Stimulated activated CD4-positive, alpha-beta T cell treated with anti-CD3 and anti-CD28 coated beads, Interleukin-1b, Interleukin-23, amount 100 ng/mL, for 1 hour (primary cell): ENCODE measurements at regions not wholly inside any gene's neighbourhood (a gene's known extent, or its start where the extent isn't known, plus 50 kb on each side); places are given as distances from the start of the nearest gene placed in this dataset.
"Not testable (repeated sequence)": the region's sequence is repeated elsewhere in the genome, so short reads cannot be mapped to it uniquely, and the experiment has no call there.

Experiments used
- DNase-seq, 2 donors: peaks; one replicate each; pipeline ENCODE4 v3.0.0-alpha.2; 2020; ENCODE audit warnings: low read depth in 2 of 2

DNA sequence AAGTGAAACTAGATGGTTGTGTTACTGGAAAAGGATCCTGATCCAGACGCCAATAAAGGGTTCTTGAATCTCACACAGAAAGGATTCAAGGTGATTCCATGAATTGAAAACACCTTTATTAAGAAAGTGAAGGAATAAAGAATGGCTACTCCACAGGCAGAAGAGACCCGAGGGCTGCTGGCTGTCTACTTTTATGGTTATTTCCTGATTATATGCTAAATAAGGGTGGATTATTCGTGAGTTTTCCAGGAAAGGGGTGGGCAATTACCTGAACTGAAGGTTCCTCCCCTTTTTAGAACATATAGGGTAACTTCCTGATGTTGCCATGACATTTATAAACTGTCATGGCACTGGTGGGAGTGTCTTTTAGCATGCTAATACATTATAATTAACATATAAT, 50.9 kb upstream of the WARS2 start:
- DNase-seq, result no peak

DNA sequence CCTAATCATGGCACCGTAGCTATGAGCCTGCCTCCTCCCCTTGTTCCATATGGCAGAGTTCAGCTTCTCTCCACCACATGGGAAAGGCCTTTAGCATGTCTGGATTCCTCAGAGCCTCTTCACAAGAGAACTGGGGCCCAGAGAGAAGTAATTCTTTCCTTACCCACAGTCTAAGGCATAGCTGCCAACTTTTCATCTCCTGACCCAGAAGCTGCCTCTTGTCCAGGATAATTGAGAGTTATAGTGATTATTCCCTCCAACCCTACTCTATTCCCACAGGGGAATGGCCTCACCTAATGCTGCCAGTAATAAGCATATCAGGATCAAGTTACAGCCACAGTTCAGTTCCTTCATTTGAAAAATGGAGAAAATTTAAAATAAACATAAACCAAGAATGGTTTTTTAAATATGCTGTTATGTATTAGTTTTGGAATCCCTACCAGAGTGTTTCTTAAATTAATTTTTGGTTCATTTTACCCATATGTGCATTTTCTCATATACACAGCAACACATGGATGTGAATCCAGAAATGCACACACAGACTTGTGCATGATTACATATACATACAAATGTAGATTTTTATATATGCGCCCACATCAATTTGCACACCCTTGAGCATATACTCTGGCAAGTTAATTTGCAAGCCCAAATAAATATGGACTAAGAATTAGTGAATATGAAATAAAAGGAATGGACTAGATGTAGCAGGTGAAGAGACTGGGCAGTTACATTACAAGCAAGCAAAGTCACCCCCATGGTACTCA, 63.9 kb upstream of the WARS2 start:
- no peak for DNase-seq

DNA sequence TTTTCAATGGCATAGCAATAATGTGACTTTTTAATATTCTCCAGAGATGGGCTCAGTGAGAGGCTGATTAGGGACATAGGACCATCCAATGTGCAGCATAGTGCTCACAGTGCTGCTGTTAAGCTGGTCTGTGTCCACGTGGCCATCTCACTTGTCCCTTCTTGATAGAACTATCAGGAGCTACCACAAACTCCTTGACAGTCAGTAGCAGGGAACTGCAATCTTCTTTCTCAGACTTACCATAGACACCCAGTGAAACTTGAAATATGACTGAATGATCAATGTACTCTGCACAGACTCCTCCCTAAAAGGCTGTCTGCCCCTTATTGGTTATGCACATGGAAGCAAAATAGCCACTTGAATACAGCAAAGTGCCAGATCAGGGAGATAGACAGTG, 64.5 kb upstream of the WARS2 start:
- DNase-seq, result no peak

DNA sequence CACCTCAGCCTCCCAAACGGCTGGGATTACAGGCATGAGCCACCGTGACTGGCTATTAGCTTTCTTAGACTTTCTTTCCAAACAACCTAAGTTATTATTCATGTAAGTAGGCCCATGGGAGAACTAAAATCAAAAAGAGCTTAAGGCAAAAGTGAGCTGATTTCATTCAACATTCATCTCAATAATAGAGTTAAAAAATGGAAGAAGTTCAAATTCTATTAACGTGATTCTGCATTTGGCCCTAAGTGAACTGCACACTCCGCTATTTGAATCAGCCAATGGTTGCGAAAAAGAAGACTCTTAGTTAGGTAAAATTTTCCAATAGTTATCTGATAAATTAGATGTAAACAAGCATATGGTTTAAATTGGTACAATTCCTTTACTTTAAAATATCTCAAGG, 68.6 kb upstream of the WARS2 start:
- DNase-seq, result no peak

DNA sequence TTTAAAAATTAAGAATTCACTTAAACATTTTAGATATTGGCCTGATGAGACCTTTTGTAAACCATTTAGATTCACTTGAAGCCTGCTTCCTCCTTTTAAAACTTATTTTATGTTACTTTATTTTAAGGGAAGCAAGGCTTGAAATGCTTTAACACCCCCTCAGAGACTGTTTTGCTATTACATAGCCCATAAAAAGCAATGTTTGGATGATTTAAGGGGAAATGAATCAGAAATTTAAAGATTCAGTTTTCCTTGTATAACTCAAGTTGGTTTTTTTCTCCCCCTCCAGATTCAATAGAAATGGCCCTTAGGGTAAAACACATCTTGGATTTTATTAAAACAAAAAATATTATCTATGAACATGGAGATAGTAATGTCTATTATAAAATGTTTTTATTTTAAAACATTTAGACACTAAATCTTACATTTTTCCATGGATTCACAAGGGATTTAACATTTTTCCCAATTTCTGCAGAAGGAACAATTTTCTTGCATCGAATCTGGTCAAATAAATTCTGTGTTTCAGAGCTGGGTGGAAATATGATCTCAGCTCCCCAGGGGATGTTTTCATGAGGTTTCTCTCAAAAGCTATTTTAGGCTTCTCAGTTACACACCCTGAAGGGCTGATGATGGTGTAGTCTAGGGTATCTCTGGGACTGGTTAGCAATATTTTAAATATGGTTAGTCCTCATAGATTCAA, 69.3 kb upstream of the WARS2 start:
- no peak for DNase-seq

- DNase-seq, result no peak
Measured at GRCh38 chr1:119210296-119210649, 69.8 kb upstream of the WARS2 start.

- DNase-seq, result not testable (repeated sequence)
Measured at GRCh38 chr1:119213213-119213612, 72.8 kb upstream of the WARS2 start.

DNA sequence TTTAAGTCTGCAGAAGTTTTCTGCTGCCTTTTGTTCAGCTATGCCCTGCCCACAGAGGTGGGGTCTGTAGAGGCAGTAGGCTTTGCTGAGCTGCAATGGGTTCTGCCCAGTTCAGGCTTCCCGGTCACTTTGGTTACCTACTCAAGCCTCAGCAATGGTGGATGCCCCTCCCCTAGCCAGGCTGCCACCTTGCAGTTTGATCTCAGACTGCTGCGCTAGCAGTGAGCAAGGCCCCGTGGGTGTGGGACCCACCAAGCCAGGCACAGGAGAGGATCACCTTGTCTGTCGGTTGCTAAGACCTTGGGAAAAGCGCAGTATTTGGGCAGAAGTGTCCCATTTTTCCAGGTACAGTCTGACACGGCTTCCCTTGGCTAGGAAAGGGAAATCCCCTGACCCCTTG, 74.5 kb upstream of the WARS2 start:
- not testable (repeated sequence) for DNase-seq

- no peak for DNase-seq
Measured at GRCh38 chr1:119217309-119217828, 76.9 kb upstream of the WARS2 start.

DNA sequence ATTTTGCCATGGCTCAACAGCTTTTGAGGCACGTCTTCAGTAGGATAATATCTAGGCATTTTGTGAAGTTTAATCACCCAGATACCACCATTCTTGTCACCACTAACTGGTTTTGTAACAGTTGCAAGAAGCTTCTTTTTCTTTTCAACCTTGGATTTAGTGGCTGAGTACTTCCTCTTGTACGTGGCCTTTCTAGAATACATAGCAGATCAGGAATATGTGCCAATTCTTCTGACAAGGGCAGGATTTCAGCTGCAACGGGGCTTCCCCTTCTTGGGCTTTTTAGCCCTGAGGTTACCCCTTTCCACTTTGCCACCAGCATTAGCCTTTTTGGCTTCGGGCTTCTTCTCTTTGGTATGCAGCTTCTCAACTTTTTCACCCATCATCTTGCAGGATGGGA, 79.3 kb upstream of the WARS2 start:
- no peak for DNase-seq

DNA sequence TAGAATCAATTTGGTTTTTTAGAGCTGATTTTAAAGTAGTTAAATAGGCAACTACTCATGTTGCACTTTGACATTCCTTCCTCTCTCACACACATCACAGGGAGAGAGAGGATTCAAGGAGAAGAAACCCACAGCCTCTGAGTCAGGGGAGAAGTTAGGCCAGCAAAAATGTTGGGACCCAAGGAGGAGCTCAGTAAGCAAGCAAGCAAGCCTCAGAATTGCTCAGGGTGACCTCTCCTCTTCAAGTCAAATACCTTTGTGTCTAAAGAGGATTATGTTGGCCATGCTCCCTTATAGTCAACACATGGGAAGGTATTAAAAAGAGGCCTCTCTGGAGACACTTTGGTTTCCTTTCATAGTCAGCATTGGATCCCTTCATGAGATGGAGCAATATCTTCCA, 80.5 kb upstream of the WARS2 start:
- DNase-seq, result no peak

DNA sequence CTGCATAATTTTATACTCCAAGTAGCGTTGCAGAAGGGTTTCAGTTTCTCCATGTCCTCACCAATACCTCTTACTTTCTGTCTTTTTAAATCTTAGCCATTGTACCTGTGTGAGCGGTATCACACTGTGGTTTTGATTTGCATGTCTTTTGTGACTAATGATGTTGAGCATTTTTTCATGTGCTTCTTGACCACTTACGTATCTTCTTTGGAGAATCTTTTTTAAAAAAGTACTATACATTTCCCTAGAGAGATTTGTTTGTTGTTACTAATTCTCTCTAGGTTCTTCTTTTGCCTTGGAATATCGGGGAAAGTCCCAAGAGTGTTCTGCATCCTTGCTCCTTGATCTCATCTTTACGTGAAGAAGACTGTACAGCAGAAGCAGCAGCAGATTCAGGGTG, 81.8 kb upstream of the WARS2 start:
- no peak for DNase-seq

DNA sequence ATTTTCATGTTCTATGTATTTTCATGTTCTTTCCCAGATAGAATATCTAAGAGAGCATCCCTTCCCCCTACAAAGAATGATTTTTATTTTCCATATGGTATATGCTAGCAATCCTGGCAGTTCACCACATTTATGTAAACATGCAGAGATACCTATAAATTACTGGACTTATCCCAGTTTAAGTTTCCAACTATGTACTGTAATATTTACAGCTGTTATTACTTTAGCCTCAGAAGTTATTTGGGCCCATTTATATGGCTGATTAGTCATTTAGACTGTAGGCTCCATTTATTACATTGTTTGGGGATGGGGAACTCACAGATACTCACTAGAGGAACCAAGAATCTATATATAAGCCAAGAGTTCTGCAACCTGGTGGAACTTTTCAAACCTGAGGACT, 84.8 kb upstream of the WARS2 start:
- DNase-seq, result no peak

DNA sequence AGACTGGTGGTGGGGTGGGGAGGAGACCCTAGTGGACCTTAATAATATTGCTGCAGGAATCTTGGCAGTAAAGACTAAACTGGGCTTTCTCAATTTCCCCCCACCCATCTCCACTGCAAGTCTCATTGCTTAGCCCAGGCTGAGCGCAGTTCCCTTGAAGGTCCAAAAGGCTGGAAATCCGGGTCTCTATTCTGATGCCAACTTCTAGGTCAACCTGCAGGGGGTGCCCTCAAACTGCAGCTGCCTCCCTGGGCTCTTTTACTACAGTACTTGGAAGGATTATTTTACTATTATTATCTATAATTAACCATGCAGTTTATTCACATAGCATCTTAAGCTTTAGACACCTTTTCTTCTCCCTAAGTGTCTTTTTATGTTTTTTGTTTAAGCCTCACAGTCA, 85.4 kb upstream of the WARS2 start:
- no peak for DNase-seq

GRCh38 chr1:119226321-119226720, 85.9 kb upstream of the WARS2 start:
- DNase-seq, result no peak

- DNase-seq, result no peak
Measured at GRCh38 chr1:119226913-119227312, 86.5 kb upstream of the WARS2 start.

DNA sequence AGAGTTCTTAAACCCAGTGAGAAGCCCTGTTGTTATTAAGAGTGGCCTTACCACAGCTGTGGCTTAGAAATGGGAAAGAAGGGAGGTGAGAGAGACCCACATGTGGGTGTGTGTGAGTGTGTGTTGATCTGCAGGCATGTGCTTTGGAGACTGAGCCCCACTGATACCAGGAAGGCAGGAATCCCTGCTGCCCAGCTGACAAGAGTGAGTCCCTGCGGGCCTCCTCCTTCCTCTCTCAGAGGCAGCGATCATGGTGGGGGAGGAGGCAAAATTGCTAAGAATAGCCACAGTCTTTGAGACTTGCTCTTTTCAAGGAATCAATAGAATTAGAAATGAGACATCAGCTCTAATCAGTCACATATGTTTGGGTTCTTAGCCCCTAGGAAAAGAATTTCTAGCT, 87.0 kb upstream of the WARS2 start:
- DNase-seq, result no peak

GRCh38 chr1:119228335-119229080, 88.1 kb upstream of the WARS2 start:
- DNase-seq, result no peak

DNA sequence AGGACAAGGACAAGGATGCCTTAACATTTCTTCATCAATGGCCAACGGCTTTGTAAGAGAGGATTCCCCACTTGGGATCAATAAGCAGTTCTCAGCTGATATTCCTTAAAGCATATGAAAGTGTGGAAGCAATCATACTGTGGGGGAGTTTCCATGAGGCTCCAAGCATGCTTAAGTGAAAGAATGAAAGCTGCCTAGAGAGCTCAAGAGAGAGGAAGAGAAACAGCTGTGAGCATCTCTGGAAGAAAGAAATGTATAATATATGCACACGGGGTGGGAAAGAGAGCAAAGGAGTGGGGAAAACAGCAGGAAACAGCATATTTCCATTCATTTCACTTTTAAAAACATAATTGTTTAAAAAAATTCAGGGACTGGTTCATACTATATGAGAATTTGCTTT, 94.7 kb upstream of the WARS2 start:
- DNase-seq, result no peak

GRCh38 chr1:119245881-119246280, 105.4 kb upstream of the WARS2 start:
- no peak for DNase-seq

DNA sequence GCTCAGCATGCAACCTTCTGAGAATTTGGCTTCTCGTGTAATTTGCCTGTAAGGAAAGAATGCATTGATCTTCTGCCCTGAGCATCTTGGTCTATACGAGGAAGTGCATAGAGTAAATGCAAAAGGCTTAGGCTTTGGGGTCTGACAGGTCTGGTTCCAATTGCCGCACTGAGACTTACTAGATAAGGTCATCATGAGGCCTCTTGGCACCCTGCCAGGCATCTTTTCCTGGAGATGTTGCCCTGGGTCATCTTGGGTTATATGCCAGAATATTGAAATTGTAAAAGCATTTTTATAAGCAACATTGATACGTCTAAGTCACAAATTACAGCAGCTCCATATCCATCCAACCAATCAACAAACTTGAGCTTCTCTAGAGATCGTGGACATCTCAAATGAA, 108.8 kb upstream of the WARS2 start:
- DNase-seq, result no peak

DNA sequence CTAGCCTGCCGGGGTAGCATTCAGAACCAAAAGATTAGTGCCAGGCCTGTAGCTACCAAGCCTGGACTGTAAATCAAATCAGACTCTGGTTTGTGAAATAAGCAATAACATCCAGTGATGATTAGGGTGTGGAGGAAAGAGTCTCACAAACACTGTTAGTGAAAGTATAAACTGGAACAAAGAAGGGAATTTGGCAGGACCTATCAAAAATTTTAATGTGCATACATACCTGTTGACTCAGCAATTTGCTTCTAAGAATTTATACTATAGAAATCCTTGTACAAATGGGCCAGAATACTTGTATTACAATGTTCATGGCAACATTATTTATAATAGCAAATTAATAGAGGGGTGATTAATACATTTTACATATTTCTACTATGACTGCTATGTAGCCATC, 109.8 kb upstream of the WARS2 start:
- DNase-seq, result no peak

GRCh38 chr1:119251751-119252150, 111.3 kb upstream of the WARS2 start:
- no peak for DNase-seq
